Epithelial cell of esophagus (primary cell): ENCODE measurements at regions not wholly inside any gene's neighbourhood (a gene's known extent, or its start where the extent isn't known, plus 50 kb on each side); places are given as distances from the start of the nearest gene placed in this dataset.
"Not testable (repeated sequence)": the region's sequence is repeated elsewhere in the genome, so short reads cannot be mapped to it uniquely, and the experiment has no call there.

Experiments
- DNase-seq: peaks from one replicate; pipeline ENCODE4 v3.0.0; 2010; ENCODE audit warnings: low read depth
- H3K4me3 ChIP-seq: 2 replicates; pipeline ENCODE4 v1.5.1; 2011; ENCODE audit warnings: mild to moderate bottlenecking, low read length, control low read depth
- CTCF ChIP-seq: IDR thresholded peaks from 2 replicates; pipeline ENCODE4 v1.5.1; 2011; ENCODE audit warnings: low read depth, mild to moderate bottlenecking, low read length, control low read depth, inconsistent platforms; ENCODE audit not compliant: insufficient read depth; ENCODE audit errors: missing control alignments

- DNase-seq = no peak
- no peak overlapping the region for H3K4me3 ChIP-seq
- TF ChIP-seq CTCF = no peak
Observed at GRCh38 chr12:47407463-47408129, 298.2 kb downstream of the RPAP3 start.

GRCh38 chr12:47403681-47404080 is 302.1 kb downstream of the RPAP3 start:
- no peak for TF ChIP-seq CTCF

GRCh38 chr12:47401196-47401595 is 304.6 kb downstream of the RPAP3 start:
- H3K4me3 ChIP-seq, DNase-seq: not testable (repeated sequence)

More at GRCh38 chr12:47403681-47404080, 302.1 kb downstream of the RPAP3 start:
- DNase-seq = no peak
- no peak overlapping the region for H3K4me3 ChIP-seq

GRCh38 chr12:47400266-47400665 is 305.6 kb downstream of the RPAP3 start:
- TF ChIP-seq CTCF = no peak
- DNase-seq = peak; percentile 15
- H3K4me3 ChIP-seq = no peak overlapping the region

GRCh38 chr12:47397664-47398281 is 308.1 kb downstream of the RPAP3 start:
- H3K4me3 ChIP-seq = no peak overlapping the region
- TF ChIP-seq CTCF = peak; percentile 71
- peak; percentile 87 for DNase-seq

GRCh38 chr12:47396902-47397663 is 308.7 kb downstream of the RPAP3 start:
- DNase-seq = no peak

More at GRCh38 chr12:47396902-47397663, 308.7 kb downstream of the RPAP3 start:
- TF ChIP-seq CTCF = no peak
- no peak overlapping the region for H3K4me3 ChIP-seq
